Transverse colon (tissue), 4 donors: ENCODE measurements at regions not wholly inside any gene's neighbourhood (a gene's known extent, or its start where the extent isn't known, plus 50 kb on each side); places are given as distances from the start of the nearest gene placed in this dataset.

Experiments
- CTCF ChIP-seq, 5 experiments: fragments of 200-600 bp in 3 of 5; fragments of 450-650 bp in 2 of 5; sonication (generic) in 3 of 5; IDR thresholded peaks; 1 replicate in 2 of 5; 2 replicates in 3 of 5; pipeline ENCODE4 v1.5.1; 2016 to 2017; ENCODE audit warnings: antibody characterized with exemption in 5 of 5, inconsistent platforms in 3 of 5, mild to moderate bottlenecking in 2 of 5, moderate library complexity in 1 of 5
- POLR2A ChIP-seq: fragments of 450-650 bp; IDR thresholded peaks from one replicate; pipeline ENCODE4 v1.6.1; 2016; ENCODE audit warnings: antibody characterized with exemption, mild to moderate bottlenecking, moderate library complexity
- POLR2AphosphoS5 ChIP-seq, 3 donors: sonication (generic); formaldehyde crosslinking; IDR thresholded peaks; one replicate each; pipeline ENCODE4 v1.6.1; 2016; ENCODE audit warnings: antibody characterized with exemption in 3 of 3

DNA sequence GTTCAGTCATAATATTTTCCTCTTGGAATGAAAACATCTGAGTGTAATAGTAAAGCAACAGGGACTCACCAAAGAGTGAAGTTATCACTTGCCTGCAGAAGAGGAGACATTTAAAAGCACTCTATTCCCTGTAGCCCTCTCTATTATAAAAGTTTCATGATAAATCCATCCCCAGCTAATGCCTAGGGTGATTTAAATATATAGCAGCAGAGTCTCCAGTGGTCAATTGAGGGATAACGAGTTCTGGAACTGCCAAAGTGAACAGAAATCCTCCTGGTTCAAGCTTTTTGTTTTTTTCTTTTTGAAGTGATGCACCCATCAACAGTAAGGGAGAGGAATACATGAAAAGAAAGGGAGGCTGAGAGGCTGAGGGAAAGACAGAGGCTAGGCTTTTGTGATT lies 87.3 kb downstream of the EVX1 start:
- TF ChIP-seq CTCF (IDR thresholded peaks at IDR 0.05): peak in 1 of 5 experiments; percentile 10
- no peak for TF ChIP-seq POLR2AphosphoS5 (IDR thresholded peaks at IDR 0.05)
- no peak for TF ChIP-seq POLR2A
